GM18508 (cell line): ENCODE measurements at regions not wholly inside any gene's neighbourhood (a gene's known extent, or its start where the extent isn't known, plus 50 kb on each side); places are given as distances from the start of the nearest gene placed in this dataset.
"Not testable (repeated sequence)": the region's sequence is repeated elsewhere in the genome, so short reads cannot be mapped to it uniquely, and the experiment has no call there.

Source experiments
- ATAC-seq: cut with Tn5 transposase; IDR thresholded peaks from one replicate; pipeline ENCODE4 v1.9.1; 2021; ENCODE audit warnings: moderate number of reproducible peaks; ENCODE audit not compliant: insufficient read depth, unreplicated experiment

- no peak for ATAC-seq
Observed at GRCh38 chr2:176423819-176424218, 154.6 kb downstream of the MTX2 start.

DNA sequence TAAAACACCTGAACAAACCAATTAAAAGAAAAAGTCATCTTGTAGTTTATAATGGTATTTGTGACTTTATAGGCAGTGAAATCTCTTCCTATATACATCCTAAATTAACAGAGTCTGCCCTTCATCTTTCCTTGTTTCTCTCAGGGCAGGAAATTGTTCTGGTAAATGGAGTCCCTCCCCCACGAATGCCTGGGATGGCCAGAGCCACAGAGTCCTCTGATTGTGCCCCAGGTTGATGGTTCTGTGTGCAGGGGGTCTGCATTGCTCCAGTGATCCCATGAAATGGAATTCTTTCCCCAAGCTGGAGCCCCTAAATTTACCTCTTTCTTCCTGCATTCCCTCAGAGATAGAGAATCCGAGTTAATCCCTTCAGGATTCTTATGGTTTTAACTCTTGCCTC lies 155.5 kb downstream of the MTX2 start:
- no peak for ATAC-seq

DNA sequence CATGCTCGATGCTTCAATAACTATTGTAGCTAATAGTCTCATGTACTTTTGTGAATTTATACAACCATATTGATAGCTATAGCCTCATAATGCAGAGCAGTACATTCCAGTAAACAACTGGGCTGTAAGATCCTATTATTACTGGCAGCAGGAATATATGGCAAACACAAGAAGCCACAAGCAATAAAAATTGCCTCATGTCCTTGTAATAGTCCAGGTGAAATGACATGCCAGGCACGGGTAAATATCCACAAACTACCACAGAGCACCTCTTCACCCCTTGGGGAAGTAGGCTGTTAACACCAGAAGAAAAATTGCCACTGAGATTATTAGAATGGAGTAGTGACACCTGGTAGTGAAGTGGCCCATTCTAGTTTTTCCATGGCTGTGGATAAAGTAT lies 158.3 kb downstream of the MTX2 start:
- ATAC-seq: no peak

DNA sequence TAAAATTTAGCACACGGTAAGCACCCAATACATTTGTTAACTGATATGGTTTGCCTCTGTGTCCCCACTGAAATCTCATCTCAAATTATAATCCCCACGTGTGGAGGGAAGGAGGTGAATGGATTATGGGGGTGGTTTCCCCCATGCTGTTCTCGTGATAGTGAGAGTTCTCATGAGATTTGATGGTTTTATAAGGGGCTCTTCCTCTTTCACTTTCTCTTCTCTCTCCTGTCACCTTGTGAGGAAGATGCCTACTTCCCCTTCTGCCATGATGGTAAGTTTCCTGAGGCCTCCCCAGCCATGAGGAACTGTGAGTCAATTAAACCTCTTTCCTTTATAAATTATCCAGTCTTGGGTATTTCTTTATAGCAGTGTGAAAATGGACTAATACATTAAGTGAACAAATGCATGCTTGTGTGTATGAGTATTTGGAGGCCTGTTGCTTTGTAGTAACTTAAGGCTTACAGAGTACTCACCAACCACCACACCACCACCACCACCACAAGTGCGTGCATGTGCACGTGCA lies 159.8 kb downstream of the MTX2 start:
- not testable (repeated sequence) for ATAC-seq

GRCh38 chr2:176432434-176432833 lies 163.2 kb downstream of the MTX2 start:
- ATAC-seq: no peak

- ATAC-seq: no peak
Observed at GRCh38 chr2:176435729-176436128, 166.5 kb downstream of the MTX2 start.

GRCh38 chr2:176443946-176444345 lies 174.7 kb downstream of the MTX2 start:
- no peak for ATAC-seq

DNA sequence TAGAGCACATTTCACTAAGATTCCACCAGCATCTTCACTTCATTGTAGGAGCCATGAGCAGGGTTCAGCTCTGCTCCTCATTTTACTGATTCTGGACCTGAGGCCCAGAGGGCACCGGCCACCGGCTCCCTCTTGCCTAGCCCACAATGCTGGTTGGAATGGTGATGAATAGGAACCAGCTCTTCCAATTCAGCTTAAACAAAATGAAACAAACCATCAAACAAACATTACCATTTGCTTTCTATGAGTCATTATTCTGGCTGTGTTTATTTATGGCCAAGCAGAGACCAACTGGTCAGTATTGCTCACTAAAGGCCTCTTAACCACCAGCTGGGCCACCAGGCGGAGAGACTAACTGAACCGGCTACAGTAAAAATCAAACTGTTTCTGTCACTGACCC lies 176.7 kb downstream of the MTX2 start:
- no peak for ATAC-seq

DNA sequence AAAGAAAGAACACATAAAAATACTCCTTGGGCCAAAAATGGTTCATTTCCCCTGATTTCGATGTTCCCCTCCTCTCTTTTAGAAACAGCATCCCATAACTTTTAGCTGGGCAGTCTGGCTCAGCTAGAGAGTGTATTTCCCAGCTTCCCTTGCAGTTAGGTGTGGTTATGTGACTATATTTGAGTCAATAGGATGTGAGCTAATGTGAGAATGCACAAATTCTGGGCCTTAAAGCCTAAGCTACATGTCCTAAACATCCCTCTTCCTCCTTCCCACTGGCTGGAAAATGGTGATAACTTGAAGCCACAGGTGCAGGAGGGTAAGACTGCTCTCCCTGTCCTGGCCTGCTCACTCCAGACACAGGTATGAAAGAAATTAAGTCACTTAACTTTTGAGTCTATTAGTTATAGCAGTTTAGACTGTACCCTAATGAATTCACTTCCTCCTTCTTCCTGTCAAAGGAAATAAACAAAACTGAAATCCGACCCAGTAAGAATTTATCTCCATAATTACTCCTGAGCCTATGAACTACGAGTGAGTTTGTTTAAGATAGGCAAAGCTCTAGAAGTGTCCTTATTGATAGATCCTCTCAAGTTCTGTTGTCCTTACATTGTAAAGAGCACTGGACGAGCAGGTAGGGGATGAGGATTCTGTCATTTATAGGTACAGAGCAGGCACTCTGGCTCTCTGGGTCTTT lies 177.6 kb downstream of the MTX2 start:
- ATAC-seq: no peak

DNA sequence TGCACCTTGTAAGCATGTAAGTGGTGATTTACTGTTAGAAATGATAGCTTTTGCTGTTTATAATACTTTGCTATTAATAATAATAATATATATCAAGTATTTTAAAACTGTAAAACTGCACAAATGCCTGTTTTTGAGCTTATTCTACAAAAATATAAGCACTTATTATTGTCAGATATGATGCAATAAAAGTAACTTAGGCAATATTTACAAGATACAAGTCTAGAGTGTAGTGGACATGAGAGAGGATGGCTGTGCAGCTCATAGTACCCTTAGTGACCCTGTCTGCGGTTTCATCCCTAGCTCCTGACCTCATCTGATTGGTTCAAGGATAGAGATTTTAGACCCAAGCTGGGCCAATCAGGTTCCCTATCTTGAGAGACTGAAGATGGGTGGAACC lies 178.4 kb downstream of the MTX2 start:
- no peak for ATAC-seq

DNA sequence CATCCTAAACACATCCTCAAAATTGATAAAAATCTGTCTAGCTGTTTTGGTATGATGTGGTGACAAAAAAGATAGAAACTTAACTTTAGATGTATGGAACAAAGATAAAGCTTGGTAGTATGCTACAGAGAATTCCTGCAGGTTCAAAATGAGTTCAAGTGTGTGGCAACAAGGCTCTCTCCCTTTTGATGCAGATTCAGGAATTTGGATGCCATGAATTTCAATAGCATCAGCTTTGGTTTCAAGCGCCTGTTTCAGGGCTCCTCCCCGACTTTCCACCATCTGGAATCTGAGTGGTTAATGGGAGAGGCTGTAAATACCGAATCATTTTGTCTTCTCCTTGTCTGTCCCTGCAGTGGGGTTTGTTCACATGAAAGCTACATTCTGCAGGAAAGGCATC lies 180.6 kb downstream of the MTX2 start:
- ATAC-seq: no peak

- no peak for ATAC-seq
Observed at GRCh38 chr2:176453784-176454183, 184.5 kb downstream of the MTX2 start.

DNA sequence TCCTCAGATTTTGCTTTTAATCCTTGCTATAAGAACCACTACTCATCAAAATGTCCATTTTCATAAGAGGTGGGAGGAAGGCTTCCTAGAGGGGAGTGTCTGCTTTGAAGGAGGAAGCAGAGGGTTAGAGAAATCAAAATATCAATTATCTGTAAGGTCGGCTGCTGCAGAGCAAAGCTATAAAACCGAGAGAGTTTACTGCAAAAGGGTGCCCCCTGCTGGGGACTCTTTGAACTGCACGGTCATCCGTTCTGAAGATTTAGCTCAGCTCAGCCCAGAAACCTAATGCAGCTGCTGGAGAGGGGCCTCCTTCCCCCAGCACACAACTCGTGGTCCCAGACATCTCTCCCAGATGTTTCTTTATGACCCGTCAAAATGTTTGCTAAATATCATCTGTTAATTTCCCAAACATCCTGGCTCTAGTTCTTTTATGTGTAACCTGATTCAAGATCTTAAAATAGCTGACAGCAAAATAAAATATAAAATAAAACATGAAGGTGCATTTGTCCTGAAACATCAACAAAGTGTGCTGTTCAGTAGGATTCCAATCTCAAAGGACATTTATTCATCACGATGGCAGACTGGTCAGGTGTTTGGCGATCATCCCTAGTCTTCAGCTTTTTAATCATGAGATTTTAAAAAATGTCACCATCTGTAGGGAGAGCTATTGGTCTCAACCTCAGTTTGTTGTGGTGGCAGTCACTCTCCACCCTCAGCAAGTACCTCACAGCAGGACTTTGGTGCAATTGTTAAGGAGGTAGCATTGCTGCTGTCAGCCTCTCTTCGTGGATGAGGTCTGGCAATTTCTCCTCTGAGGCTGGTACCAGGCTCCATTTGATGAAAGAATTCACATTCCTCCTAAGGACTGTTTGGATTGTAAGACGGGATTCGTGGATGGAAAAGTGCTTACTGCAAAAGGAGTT lies 185.9 kb downstream of the MTX2 start:
- no peak for ATAC-seq

- no peak for ATAC-seq
Observed at GRCh38 chr2:176455816-176456291, 186.6 kb downstream of the MTX2 start.

DNA sequence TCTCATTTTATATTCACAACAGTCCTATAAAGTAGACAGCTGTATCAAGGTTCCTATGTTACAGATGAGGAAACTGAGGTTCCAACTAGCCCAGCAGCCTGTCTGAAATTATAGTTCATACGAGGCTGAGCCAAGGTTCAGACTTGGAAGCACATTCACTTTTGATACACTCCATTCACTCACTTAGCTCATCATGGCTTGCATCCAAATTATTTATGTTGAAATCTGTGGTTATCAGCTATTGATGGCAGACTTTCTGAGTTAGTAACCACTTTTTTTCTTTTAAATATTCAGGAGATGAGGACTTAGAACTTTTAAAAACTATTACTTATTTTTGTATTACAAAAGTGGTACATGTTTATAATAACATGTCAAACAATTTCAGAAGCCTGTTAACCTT lies 188.2 kb downstream of the MTX2 start:
- no peak for ATAC-seq

- ATAC-seq: no peak
Observed at GRCh38 chr2:176461098-176461808, 192.0 kb downstream of the MTX2 start.

- no peak for ATAC-seq
Observed at GRCh38 chr2:176461809-176462670, 192.8 kb downstream of the MTX2 start.

GRCh38 chr2:176463546-176463945 lies 194.3 kb downstream of the MTX2 start:
- no peak for ATAC-seq

- no peak for ATAC-seq
Observed at GRCh38 chr2:176464886-176465564, 195.8 kb downstream of the MTX2 start.
